MM.1S (cell line): ENCODE measurements at regions not wholly inside any gene's neighbourhood (a gene's known extent, or its start where the extent isn't known, plus 50 kb on each side); places are given as distances from the start of the nearest gene placed in this dataset.

ENCODE experiments used
- DNase-seq: peaks from one replicate; pipeline ENCODE4 v3.0.0-alpha.2; 2015
- H2AFZ ChIP-seq: fragments of 300-600 bp; sonication (generic); 2 replicates; pipeline ENCODE4 v1.6.0; 2016; ENCODE audit warnings: antibody characterized with exemption, low read length
- H3F3A ChIP-seq: fragments of 300-600 bp; sonication (generic); 2 replicates; pipeline ENCODE4 v1.6.1; 2016; ENCODE audit warnings: mild to moderate bottlenecking, antibody characterized with exemption, low read length, moderate library complexity, mixed read lengths; ENCODE audit not compliant: insufficient read depth
- H3K27ac ChIP-seq: fragments of 300-600 bp; sonication (generic); 2 replicates; pipeline ENCODE4 v1.5.1; 2016; ENCODE audit warnings: mild to moderate bottlenecking, low read length
- H3K27me3 ChIP-seq: fragments of 300-600 bp; sonication (generic); replicated peaks from 2 replicates; pipeline ENCODE4 v1.6.0; 2016; ENCODE audit warnings: low read length; ENCODE audit not compliant: insufficient read depth
- H3K36me3 ChIP-seq: fragments of 300-600 bp; sonication (generic); replicated peaks from 2 replicates; pipeline ENCODE4 v1.6.1; 2016; ENCODE audit warnings: mild to moderate bottlenecking, low read length, mixed read lengths; ENCODE audit not compliant: insufficient read depth
- H3K4me1 ChIP-seq: fragments of 300-600 bp; sonication (generic); 2 replicates; pipeline ENCODE4 v1.6.1; 2016; ENCODE audit warnings: low read length, mixed read lengths
- H3K4me2 ChIP-seq: fragments of 300-600 bp; sonication (generic); 2 replicates; pipeline ENCODE4 v1.6.0; 2016; ENCODE audit warnings: low read depth, low read length
- H3K4me3 ChIP-seq: fragments of 300-600 bp; sonication (generic); 2 replicates; pipeline ENCODE4 v1.5.1; 2016; ENCODE audit warnings: low read length, mixed read lengths
- H3K79me2 ChIP-seq: fragments of 300-600 bp; sonication (generic); 2 replicates; pipeline ENCODE4 v1.6.1; 2016; ENCODE audit warnings: mixed run types, low read length, mixed read lengths
- H3K9ac ChIP-seq: fragments of 300-600 bp; sonication (generic); 2 replicates; pipeline ENCODE4 v1.6.1; 2016; ENCODE audit warnings: low read length, mixed read lengths
- H3K9me2 ChIP-seq: fragments of 300-600 bp; sonication (generic); replicated peaks from 2 replicates; pipeline ENCODE4 v1.6.1; 2016; ENCODE audit warnings: mild to moderate bottlenecking, low read length, mixed read lengths; ENCODE audit not compliant: insufficient read depth
- H3K9me3 ChIP-seq: fragments of 300-600 bp; sonication (generic); replicated peaks from 2 replicates; pipeline ENCODE4 v1.6.1; 2016; ENCODE audit warnings: mild to moderate bottlenecking, low read length, mixed read lengths; ENCODE audit not compliant: insufficient read depth
- H4K20me1 ChIP-seq: fragments of 300-600 bp; sonication (generic); 2 replicates; pipeline ENCODE4 v1.6.1; 2016; ENCODE audit warnings: mild to moderate bottlenecking, low read length, moderate library complexity, mixed read lengths; ENCODE audit not compliant: insufficient read depth
- EZH2 ChIP-seq: fragments of 300-600 bp; sonication (generic); optimal IDR thresholded peaks from 2 replicates; pipeline ENCODE3; 2017; ENCODE audit warnings: low read depth, mild to moderate bottlenecking, antibody characterized with exemption, low read length, mixed read lengths
- EZH2phosphoT487 ChIP-seq: fragments of 300-600 bp; sonication (generic); IDR thresholded peaks from 2 replicates; pipeline ENCODE4 v1.6.1; 2018; ENCODE audit warnings: antibody characterized with exemption, low read length
- TF ChIP-seq, protein P1 (sequence below): fragments of 300-600 bp; sonication (generic); IDR thresholded peaks from 2 replicates; pipeline ENCODE4 v1.5.1; 2016; ENCODE audit warnings: antibody characterized with exemption, low read length, mixed read lengths

DNA sequence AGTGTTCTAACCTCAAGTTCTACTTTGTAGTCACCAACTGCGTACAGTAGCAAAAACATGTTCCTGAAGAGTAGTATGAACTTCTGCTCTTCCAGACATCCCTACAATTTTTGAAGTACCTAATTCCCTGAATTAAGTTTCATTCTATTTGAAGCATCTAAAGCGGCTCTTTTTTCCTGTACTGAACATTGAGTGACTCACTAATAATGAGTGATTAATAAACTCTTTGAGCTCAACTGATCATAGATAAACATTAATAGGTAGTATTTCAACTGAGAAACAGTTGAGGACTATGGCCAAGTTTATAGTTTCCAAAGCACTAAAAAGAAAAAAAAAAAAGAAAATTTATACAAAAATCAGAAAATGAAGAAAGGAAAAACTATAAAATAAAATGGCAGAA is 683.1 kb downstream of the LTN1 start:
- no peaks in the 10 kb centered on the region for H3F3A ChIP-seq
- no peaks in the 10 kb centered on the region for H3K9me2 ChIP-seq
- H3K27me3 ChIP-seq = no peaks in the 10 kb centered on the region
- no peaks in the 10 kb centered on the region for H4K20me1 ChIP-seq
- H3K4me2 ChIP-seq = no peak overlapping the region
- H2AFZ ChIP-seq = no peak overlapping the region
- no peaks in the 10 kb centered on the region for H3K4me1 ChIP-seq
- TF ChIP-seq EZH2phosphoT487 (no peak), EZH2 (no peak)
- TF ChIP-seq, protein P1, sequence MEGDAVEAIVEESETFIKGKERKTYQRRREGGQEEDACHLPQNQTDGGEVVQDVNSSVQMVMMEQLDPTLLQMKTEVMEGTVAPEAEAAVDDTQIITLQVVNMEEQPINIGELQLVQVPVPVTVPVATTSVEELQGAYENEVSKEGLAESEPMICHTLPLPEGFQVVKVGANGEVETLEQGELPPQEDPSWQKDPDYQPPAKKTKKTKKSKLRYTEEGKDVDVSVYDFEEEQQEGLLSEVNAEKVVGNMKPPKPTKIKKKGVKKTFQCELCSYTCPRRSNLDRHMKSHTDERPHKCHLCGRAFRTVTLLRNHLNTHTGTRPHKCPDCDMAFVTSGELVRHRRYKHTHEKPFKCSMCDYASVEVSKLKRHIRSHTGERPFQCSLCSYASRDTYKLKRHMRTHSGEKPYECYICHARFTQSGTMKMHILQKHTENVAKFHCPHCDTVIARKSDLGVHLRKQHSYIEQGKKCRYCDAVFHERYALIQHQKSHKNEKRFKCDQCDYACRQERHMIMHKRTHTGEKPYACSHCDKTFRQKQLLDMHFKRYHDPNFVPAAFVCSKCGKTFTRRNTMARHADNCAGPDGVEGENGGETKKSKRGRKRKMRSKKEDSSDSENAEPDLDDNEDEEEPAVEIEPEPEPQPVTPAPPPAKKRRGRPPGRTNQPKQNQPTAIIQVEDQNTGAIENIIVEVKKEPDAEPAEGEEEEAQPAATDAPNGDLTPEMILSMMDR = no peak
- H3K4me3 ChIP-seq = no peak overlapping the region
- H3K9ac ChIP-seq = no peak overlapping the region
- no peak overlapping the region for H3K27ac ChIP-seq
- DNase-seq = no peak
- H3K9me3 ChIP-seq = no peaks in the 10 kb centered on the region
- no peaks in the 10 kb centered on the region for H3K36me3 ChIP-seq
- H3K79me2 ChIP-seq = no peaks in the 10 kb centered on the region

DNA sequence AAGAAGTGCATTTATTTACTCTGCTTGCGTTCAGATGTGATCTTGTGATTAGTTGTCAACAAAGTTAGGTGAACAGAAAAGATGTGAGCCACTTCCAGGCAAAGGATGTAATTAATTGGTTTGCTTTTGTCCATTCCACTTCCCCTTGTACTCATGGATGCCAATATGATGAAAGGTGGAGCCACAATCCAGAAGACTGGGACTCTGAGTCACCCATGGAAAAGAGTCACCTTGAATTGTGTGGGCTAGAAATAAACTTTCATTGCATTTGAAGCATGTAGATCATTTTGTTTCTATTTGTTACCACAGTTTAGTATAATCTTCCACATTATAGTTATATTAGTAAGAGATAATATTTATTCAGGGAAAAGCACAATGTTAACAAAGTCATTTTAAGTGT is 684.2 kb downstream of the LTN1 start:
- H3F3A ChIP-seq = no peaks in the 10 kb centered on the region
- no peak overlapping the region for H3K27ac ChIP-seq
- H3K9me3 ChIP-seq = no peaks in the 10 kb centered on the region
- TF ChIP-seq EZH2phosphoT487 = no peak
- TF ChIP-seq, protein P1 = no peak
- no peak for TF ChIP-seq EZH2
- no peaks in the 10 kb centered on the region for H3K36me3 ChIP-seq
- no peaks in the 10 kb centered on the region for H3K4me1 ChIP-seq
- H3K9ac ChIP-seq = no peak overlapping the region
- H3K79me2 ChIP-seq = no peaks in the 10 kb centered on the region
- H3K4me2 ChIP-seq = no peak overlapping the region
- no peak overlapping the region for H2AFZ ChIP-seq
- no peaks in the 10 kb centered on the region for H3K9me2 ChIP-seq
- no peaks in the 10 kb centered on the region for H3K27me3 ChIP-seq
- H3K4me3 ChIP-seq = no peak overlapping the region
- DNase-seq = no peak
- no peaks in the 10 kb centered on the region for H4K20me1 ChIP-seq

DNA sequence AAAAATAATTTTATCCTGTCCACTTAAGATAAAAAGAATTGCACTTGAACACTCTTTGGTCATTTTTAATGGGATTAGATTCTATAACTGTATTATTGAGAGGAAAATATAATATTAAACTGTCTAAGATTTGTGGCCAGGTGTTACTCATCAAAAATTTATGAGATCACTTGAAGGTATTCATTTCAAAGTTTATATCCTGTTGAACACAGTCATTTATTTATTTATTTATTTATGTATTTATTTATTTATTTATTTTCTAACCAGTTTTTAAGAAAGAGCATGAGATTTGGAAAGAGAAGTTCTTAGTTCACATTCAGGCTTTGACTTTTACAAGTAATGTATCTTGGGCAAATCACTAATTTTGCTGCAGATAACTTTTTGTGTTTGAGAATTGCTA is 692.7 kb downstream of the LTN1 start:
- TF ChIP-seq EZH2 (no peak), EZH2phosphoT487 (no peak)
- TF ChIP-seq, protein P1 = no peak
- H3K9me2 ChIP-seq = no peaks in the 10 kb centered on the region
- no peaks in the 10 kb centered on the region for H3K79me2 ChIP-seq
- H3K4me1 ChIP-seq = no peaks in the 10 kb centered on the region
- no peak overlapping the region for H3K27ac ChIP-seq
- H3K9me3 ChIP-seq = no peaks in the 10 kb centered on the region
- H3F3A ChIP-seq = no peaks in the 10 kb centered on the region
- H4K20me1 ChIP-seq = no peaks in the 10 kb centered on the region
- no peaks in the 10 kb centered on the region for H3K27me3 ChIP-seq
- no peak overlapping the region for H3K4me2 ChIP-seq
- H2AFZ ChIP-seq = no peak overlapping the region
- no peak overlapping the region for H3K9ac ChIP-seq
- no peak for DNase-seq
- H3K36me3 ChIP-seq = no peaks in the 10 kb centered on the region
- H3K4me3 ChIP-seq = no peak overlapping the region
